NOMO-1 treated with DMSO at 0.1 percent for 48 hours (cell line): ENCODE measurements at regions not wholly inside any gene's neighbourhood (a gene's known extent, or its start where the extent isn't known, plus 50 kb on each side); places are given as distances from the start of the nearest gene placed in this dataset.
A peak's percentile ranks its signal among the peaks of the same experiment; 100 is the strongest.

ENCODE experiments used
- DNase-seq: peaks from one replicate; lab custom pipeline; 2025; ENCODE audit not compliant: unreplicated experiment; lab: John Stamatoyannopoulos, UW

DNA sequence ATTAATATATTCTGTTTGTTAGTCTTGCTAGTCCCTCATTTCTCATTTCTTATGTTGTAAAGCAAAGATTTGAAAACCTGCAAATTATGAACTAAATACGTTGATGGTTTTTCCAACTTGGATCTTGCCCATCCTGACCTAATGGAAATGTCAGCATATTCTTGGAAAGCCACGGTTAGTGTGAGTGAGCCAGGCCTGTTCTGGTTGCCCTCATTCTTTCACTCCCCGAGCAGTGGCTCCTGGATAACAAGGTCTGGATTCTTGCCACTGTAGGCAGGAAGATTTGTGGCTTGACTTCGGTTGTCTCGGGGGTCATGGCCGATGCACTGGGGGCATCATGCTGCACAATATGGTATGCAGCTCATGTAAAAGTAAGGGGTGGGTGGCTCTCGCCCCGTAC, 359.1 kb downstream of the MEIS1 start:
- DNase-seq: no peak

DNA sequence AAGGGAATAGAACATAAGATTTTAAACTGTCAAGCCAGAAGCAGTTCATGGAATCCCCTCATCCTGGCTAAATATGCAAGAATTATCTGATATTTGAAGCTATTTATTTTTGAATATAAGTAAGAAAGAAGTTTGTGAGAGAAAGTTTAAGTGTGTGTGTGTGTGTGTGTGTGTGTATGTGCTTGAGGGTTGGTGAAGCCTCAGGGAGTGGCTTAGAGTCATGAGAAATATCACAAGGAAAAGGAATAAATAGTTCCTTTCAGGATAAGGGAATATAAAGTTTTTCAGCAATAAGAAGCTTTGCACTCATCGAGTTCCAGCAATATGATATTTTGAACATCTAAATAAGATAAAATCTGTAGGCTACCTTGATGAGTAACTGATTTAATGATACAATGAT, 359.6 kb downstream of the MEIS1 start:
- no peak for DNase-seq

GRCh38 chr2:66802877-66803276, 368.0 kb downstream of the MEIS1 start:
- no peak for DNase-seq

DNA sequence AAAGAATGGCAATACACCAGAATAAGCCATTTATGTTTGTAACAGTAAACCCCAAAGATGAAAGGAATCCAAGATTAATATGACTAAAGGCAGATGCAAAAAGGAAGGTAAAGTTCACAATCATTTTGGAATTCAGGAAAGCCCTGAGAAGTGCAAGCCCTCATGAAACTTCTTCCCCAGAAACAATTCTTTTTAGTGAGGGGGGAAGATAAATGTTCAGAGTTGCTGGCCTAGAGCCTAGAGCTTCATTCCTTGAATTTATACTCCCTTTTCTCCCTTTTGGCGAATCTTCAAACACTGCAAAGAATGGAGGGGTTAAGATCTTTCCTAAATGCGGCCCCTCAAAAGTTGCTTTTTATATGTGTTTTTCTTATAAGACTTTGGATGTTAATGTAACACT, 368.8 kb downstream of the MEIS1 start:
- no peak for DNase-seq

DNA sequence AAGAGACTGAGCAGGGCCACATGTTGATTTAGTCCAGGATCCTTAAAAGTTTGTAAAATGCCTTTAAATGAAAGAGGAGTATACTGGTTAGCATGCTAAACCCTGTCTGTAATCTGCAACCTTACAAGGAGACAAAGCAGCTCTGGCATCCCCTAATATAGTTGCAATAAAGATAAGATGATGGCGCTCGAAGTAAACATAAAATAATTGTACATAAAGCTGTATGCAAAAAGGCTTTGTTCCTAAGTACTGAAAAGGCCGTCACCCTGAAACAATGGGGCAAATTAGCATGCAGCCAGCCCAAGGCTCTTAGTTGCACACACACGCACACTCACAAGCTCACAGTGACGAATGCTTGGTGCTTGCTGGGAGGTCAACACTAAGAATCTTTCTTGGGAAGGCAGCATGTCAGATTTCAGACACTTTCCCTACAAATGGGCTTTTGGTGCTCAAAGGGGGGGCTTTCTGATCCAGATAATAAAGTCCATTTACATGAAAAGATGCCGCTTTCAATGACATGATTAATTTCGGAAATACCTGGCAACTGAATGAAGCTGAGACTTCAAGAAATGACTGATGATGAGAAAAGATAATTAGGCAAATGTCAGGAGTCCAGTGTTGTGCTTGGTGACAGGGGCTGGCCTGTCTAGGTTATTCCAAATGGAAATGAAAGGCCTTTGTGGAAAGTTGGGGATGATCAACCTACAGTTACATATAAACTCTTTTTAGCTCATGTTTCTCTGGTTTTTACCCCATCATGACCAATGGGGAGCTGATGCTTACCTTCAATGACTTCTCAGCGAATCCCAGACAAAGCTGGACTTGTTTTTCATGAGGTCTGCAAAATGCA, 370.3 kb downstream of the MEIS1 start:
- no peak for DNase-seq

DNA sequence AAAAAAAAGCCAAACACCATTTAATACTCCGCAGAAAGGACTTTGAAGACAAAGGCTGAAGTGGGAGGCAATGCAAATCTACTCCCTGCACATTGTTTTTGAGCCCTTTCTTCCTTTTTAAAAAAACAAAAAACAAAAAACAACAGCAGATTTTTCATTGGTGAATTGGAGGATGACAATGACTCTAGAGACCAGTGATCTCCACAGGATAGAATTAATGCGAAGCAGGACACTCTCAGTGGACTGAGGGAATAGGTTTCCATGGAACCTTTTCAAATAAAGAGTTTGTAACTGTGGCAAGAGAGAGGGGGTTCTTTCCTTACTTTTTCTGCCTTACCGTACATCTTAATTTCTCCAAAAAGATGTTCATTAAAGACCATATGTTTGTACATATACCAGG, 371.0 kb downstream of the MEIS1 start:
- DNase-seq: no peak

GRCh38 chr2:66813525-66813924, 378.6 kb downstream of the MEIS1 start:
- DNase-seq: no peak

GRCh38 chr2:66813976-66814375, 379.1 kb downstream of the MEIS1 start:
- no peak for DNase-seq

DNA sequence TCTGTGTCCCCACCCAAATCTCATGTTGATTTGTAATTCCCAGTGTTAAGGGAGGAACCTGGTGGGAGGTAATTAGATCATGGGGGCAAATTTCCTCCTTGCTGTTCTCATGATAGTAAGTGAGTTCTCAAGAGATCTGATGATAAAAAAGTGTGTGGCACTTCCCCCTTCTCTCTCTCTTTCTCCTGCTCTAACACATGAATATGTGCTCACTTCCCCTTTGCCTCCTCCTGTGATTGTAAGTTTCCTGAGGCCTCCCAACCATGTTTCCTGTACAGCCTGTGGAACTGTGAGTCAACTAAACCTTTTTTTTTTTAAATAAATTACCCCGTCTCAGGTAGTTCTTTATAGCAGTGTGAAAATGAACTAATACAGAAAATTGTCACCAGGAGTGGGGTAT, 380.0 kb downstream of the MEIS1 start:
- peak; percentile 19 for DNase-seq

DNA sequence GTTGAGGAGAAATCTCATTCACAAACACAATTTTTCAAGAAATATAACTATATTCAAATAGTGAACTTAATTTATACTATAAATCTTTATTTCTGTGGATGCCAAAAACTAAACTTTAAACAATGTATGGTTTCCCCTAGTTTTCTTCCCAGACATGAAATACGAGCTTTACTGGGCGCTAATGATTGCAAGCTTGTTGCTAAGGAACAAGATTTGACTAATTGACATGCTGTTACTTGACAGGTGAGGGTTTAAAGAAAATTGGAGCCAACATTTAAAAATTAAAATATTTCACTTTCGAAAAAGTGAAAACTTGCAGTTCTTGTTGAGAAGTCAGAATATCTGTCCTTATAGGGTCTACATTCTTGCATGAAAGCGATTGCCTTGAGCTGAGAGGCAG, 381.0 kb downstream of the MEIS1 start:
- no peak for DNase-seq

DNA sequence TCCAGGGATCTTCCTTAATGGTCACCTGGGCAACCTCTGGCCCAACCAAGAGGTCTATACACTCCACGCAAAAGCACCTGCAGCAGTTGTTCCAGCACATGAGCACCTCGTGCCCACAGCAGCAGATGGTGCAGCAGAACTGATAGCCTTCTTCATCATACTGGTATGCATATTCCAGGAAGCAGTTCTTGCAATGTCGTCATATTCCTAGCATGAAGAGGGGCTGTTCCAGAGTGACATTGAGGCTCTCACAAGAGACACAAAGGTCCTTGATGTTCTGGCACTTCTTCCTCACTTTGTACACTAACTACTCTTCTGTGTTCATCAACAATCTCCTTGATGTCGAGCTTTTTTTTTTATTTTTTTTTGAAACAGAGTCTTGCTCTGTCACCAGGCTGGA, 386.2 kb downstream of the MEIS1 start:
- DNase-seq: no peak

GRCh38 chr2:66822186-66822585, 387.3 kb downstream of the MEIS1 start:
- DNase-seq: no peak

DNA sequence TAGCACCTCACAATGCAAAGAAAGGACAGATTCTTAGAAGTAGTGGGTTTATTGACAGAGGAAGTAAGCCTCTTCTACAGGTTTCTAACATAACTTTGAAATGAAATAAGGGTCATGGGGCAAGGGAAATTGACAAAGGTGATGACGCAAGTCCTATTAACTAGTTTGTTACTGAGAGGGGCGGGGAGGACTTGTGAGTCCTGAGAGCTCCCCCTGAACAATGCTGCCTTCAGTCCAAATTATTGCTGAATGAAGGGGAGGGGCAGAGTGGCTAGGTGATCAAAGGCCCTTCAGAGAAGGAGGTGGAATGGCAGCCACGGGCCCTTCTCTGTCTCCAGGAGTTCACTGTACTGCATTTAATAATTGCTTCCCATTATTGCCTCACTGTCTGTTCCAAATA, 390.0 kb downstream of the MEIS1 start:
- no peak for DNase-seq

DNA sequence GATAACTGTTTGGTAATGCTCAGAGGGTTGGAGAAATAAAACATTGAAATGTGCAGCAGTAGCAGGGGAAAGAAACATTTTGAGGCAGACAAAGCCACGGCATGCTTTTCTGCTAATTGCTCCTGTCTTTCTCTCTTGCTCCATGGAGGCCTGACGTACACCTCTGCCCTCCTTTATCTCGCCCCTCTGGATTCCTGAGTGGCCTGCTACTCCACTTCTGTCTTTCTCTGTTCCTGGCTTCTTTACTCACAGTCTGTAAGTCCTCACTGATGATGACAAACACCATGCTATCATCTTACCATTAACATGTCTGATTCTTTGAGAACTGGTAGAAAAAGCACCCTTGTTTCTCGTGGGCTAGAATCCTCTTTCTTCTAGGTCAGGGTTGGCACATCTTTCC, 392.9 kb downstream of the MEIS1 start:
- DNase-seq: no peak

- DNase-seq: no peak
Measured at GRCh38 chr2:66828876-66829275, 394.0 kb downstream of the MEIS1 start.

- no peak for DNase-seq
Measured at GRCh38 chr2:66830881-66831280, 396.0 kb downstream of the MEIS1 start.

DNA sequence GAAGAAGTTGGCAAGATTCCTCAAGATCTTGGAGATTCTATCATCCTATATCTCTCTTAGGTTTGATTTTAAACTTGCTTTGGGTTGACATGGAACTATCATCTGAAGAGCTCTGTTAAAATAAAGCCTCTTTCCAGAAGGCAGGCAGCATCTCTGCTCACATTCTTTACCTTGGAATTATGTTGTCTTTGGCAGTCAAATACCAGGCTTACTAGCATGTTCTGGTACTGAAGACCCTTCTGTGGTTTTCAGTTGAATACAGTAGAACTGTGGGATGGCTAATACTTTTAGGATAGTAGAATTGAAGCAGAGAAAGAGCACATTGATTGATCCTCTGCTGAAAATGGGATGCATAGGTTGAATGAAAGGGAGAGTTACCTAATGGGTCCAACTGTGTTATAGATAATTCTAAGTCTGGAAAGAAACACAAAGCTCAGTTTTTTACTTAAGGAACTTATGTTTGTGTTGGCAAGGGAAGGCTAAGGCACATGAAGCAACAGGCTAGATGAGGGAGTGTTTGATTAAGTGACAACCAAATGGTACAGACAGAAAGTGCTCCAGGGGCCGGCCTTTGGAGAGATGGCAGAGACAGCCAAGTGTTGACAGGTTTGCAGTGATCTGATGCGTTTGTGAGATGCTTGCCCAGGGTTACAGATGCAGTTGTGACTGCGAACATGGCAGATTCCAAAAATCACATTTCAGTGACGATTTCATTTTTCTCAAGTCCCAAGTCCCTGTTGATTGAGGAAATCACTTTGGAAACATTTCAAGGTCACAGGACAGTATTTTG, 397.9 kb downstream of the MEIS1 start:
- no peak for DNase-seq

DNA sequence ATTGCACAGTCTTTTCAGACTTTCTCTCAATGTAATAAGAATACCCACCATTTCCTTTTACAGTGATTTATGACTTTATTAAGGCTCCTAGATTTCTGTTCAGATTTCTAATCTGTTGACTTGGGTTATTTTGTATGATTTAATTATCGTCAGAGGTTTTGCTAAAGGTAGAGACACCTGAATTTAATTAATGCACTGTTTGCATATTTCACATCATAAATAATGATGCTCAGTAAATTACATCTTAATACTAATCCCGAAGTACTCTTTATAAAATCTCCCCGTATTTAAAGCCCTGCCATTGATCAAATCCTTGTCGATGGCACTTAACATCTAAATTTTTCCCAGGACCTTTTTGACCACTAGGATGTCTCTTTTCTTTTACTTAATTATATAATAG, 399.9 kb downstream of the MEIS1 start:
- no peak for DNase-seq

- no peak for DNase-seq
Measured at GRCh38 chr2:66836851-66837250, 401.9 kb downstream of the MEIS1 start.

- no peak for DNase-seq
Measured at GRCh38 chr2:66839551-66840320, 404.8 kb downstream of the MEIS1 start.

GRCh38 chr2:66840321-66841002, 405.5 kb downstream of the MEIS1 start:
- DNase-seq: no peak
